GM12878 (cell line): ENCODE measurements at regions not wholly inside any gene's neighbourhood (a gene's known extent, or its start where the extent isn't known, plus 50 kb on each side); places are given as distances from the start of the nearest gene placed in this dataset.

Experiments
- CTCF ChIP-seq, 3 experiments: IDR thresholded peaks in 2 of 3; conservative IDR thresholded peaks in 1 of 3; 2 replicates each; pipeline ENCODE4 v1.5.1; 2011; ENCODE audit warnings: low read depth in 3 of 3, low read length in 3 of 3, mild to moderate bottlenecking in 3 of 3, control low read depth in 2 of 3, moderate library complexity in 2 of 3, inconsistent platforms in 1 of 3, mixed read lengths in 1 of 3; ENCODE audit not compliant: control insufficient read depth in 2 of 3, insufficient read depth in 1 of 3; ENCODE audit errors: extremely low read depth in 1 of 3
- ETV6 ChIP-seq, 2 experiments: fragments of 450-650 bp in 1 of 2; IDR thresholded peaks in 1 of 2; conservative IDR thresholded peaks in 1 of 2; 2 replicates each; pipeline ENCODE4 v1.6.1; 2014; ENCODE audit warnings: antibody characterized with exemption in 1 of 2, borderline replicate concordance in 1 of 2, low read depth in 1 of 2, mild to moderate bottlenecking in 1 of 2, moderate library complexity in 1 of 2
- EZH2 ChIP-seq: IDR thresholded peaks from 2 replicates; pipeline ENCODE4 v1.6.1; 2012; ENCODE audit warnings: low read depth, mild to moderate bottlenecking, control low read depth, inconsistent platforms, low read length, borderline replicate concordance; ENCODE audit not compliant: control insufficient read depth
- IKZF2 ChIP-seq, 2 experiments: fragments of 450-650 bp; IDR thresholded peaks; 2 replicates each; pipeline ENCODE4 v1.6.1; 2017; ENCODE audit warnings: mild to moderate bottlenecking in 2 of 2, moderate library complexity in 2 of 2
- MTA3 ChIP-seq: IDR thresholded peaks from 2 replicates; pipeline ENCODE4 v1.6.1; 2012; ENCODE audit warnings: low read length, inconsistent platforms, borderline replicate concordance
- NFIC ChIP-seq: IDR thresholded peaks from 2 replicates; pipeline ENCODE4 v1.6.1; 2012; ENCODE audit warnings: low read depth, mild to moderate bottlenecking, inconsistent platforms, low read length, moderate library complexity
- NR2C2 ChIP-seq: IDR thresholded peaks from 2 replicates; pipeline ENCODE4 v1.6.1; 2011; ENCODE audit warnings: borderline replicate concordance, low read depth; ENCODE audit not compliant: control insufficient read depth, insufficient read length
- ZNF207 ChIP-seq: fragments of 450-650 bp; IDR thresholded peaks from 2 replicates; pipeline ENCODE4 v1.6.1; 2014; ENCODE audit warnings: antibody characterized with exemption, mild to moderate bottlenecking, borderline replicate concordance
- TF ChIP-seq, protein P1 (sequence below): IDR thresholded peaks from 2 replicates; pipeline ENCODE4 v1.6.1; 2011; ENCODE audit warnings: borderline replicate concordance, low read depth, mild to moderate bottlenecking, moderate library complexity, mixed read lengths, low read length; ENCODE audit not compliant: insufficient read depth; ENCODE audit errors: extremely low read length
- TF ChIP-seq, protein P2 (sequence below): IDR thresholded peaks from 2 replicates; pipeline ENCODE4 v1.6.1; 2012; ENCODE audit warnings: low read length, inconsistent platforms
- TF ChIP-seq, protein P3 (sequence below): IDR thresholded peaks from 2 replicates; pipeline ENCODE4 v1.6.1; 2012; ENCODE audit warnings: mild to moderate bottlenecking, low read depth, low read length

DNA sequence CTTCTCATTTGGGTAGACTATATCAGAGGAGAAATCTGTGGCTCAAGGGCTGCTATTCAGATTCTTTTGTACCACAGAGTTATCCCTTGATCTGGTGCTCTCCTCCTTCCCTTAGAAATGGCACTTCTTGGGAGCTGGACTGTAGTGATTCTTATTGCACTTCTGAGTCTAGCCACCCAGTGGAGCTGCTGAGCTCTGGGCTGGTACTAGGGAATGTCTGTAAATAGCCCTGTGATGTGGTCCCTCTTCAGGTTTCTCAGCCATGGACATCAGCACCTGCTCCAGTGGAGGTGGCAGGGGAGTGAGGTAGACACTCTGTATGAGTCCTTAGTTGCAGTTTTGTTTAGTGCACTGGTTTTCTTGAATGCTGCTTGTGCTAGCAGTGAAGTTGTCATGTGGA, 1292.6 kb downstream of the SI start:
- TF ChIP-seq, protein P1, sequence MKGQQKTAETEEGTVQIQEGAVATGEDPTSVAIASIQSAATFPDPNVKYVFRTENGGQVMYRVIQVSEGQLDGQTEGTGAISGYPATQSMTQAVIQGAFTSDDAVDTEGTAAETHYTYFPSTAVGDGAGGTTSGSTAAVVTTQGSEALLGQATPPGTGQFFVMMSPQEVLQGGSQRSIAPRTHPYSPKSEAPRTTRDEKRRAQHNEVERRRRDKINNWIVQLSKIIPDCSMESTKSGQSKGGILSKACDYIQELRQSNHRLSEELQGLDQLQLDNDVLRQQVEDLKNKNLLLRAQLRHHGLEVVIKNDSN = no peak
- no peak for TF ChIP-seq ZNF207
- no peak for TF ChIP-seq ETV6 (conservative IDR thresholded peaks at IDR 0.05 in 1 of 2, IDR thresholded peaks at IDR 0.05 in 1 of 2; ENCODE audit: borderline replicate concordance in 1 of 2, low read depth in 1 of 2)
- TF ChIP-seq EZH2 = no peak
- TF ChIP-seq NFIC = no peak
- TF ChIP-seq MTA3 = no peak
- TF ChIP-seq CTCF (IDR thresholded peaks at IDR 0.05 in 2 of 3, conservative IDR thresholded peaks at IDR 0.05 in 1 of 3; ENCODE audit: control insufficient read depth in 2 of 3, extremely low read depth in 1 of 3, insufficient read depth in 1 of 3, low read depth in 3 of 3, low read length in 3 of 3) = peak; percentile 20 to 53 (median 36); a peak in 5 of 6 replicates
- TF ChIP-seq, protein P2, sequence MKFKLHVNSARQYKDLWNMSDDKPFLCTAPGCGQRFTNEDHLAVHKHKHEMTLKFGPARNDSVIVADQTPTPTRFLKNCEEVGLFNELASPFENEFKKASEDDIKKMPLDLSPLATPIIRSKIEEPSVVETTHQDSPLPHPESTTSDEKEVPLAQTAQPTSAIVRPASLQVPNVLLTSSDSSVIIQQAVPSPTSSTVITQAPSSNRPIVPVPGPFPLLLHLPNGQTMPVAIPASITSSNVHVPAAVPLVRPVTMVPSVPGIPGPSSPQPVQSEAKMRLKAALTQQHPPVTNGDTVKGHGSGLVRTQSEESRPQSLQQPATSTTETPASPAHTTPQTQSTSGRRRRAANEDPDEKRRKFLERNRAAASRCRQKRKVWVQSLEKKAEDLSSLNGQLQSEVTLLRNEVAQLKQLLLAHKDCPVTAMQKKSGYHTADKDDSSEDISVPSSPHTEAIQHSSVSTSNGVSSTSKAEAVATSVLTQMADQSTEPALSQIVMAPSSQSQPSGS = no peak
- TF ChIP-seq IKZF2 (IDR thresholded peaks at IDR 0.05) = no peak
- TF ChIP-seq NR2C2 = no peak
- TF ChIP-seq, protein P3, sequence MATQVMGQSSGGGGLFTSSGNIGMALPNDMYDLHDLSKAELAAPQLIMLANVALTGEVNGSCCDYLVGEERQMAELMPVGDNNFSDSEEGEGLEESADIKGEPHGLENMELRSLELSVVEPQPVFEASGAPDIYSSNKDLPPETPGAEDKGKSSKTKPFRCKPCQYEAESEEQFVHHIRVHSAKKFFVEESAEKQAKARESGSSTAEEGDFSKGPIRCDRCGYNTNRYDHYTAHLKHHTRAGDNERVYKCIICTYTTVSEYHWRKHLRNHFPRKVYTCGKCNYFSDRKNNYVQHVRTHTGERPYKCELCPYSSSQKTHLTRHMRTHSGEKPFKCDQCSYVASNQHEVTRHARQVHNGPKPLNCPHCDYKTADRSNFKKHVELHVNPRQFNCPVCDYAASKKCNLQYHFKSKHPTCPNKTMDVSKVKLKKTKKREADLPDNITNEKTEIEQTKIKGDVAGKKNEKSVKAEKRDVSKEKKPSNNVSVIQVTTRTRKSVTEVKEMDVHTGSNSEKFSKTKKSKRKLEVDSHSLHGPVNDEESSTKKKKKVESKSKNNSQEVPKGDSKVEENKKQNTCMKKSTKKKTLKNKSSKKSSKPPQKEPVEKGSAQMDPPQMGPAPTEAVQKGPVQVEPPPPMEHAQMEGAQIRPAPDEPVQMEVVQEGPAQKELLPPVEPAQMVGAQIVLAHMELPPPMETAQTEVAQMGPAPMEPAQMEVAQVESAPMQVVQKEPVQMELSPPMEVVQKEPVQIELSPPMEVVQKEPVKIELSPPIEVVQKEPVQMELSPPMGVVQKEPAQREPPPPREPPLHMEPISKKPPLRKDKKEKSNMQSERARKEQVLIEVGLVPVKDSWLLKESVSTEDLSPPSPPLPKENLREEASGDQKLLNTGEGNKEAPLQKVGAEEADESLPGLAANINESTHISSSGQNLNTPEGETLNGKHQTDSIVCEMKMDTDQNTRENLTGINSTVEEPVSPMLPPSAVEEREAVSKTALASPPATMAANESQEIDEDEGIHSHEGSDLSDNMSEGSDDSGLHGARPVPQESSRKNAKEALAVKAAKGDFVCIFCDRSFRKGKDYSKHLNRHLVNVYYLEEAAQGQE = no peak
